ENCODE measurements at regions not wholly inside any gene's neighbourhood (a gene's known extent, or its start where the extent isn't known, plus 50 kb on each side); places are given as distances from the start of the nearest gene placed in this dataset.

DNA sequence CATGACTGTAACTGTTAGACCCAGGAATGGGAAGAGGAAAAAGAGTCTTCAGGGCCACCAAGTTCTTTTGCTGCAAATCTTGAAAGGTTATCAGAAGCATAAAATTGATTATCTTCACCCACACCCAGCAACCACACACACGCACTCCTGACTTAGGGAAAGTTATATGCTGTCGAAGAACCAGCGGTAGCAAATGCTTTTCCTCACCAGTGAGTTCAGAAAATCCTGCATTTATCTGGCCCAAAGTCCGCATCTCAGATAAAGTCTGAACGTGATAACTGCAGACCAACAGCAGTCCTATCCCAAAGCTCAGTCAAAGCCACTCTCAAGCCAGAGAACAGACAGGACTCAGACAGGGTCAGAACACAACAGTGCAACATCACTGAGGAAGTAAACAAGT lies 115.6 kb downstream of the IRS2 start:
- no peak for TF ChIP-seq POLR2A (IDR thresholded peaks at IDR 0.05)
- no peak for TF ChIP-seq CTCF (IDR thresholded peaks at IDR 0.05)
